H9 (cell line): ENCODE measurements at regions not wholly inside any gene's neighbourhood (a gene's known extent, or its start where the extent isn't known, plus 50 kb on each side); places are given as distances from the start of the nearest gene placed in this dataset.

Source experiments
- DNase-seq: peaks from one replicate; pipeline ENCODE4 v3.0.0-alpha.2; 2017
- H2AFZ ChIP-seq: one replicate; pipeline ENCODE4 v1.6.1; 2013; ENCODE audit warnings: mild to moderate bottlenecking, low read length, control low read depth, moderate library complexity
- H2AK5ac ChIP-seq: 2 replicates; pipeline ENCODE4 v1.6.1; 2013; ENCODE audit warnings: low read length, control low read depth, mixed read lengths; ENCODE audit not compliant: insufficient read length
- H2BK120ac ChIP-seq: one replicate; pipeline ENCODE4 v1.6.1; 2013; ENCODE audit warnings: low read depth, mild to moderate bottlenecking, low read length, control low read depth, inconsistent platforms; ENCODE audit not compliant: poor library complexity, severe bottlenecking
- H2BK12ac ChIP-seq: 2 replicates; pipeline ENCODE4 v1.6.1; 2013; ENCODE audit warnings: low read length, control low read depth, mixed read lengths, low read depth; ENCODE audit not compliant: insufficient read length
- H2BK15ac ChIP-seq: 2 replicates; pipeline ENCODE4 v1.6.1; 2013; ENCODE audit warnings: low read depth, low read length, control low read depth
- H2BK20ac ChIP-seq: one replicate; pipeline ENCODE4 v1.6.1; 2013; ENCODE audit warnings: low read depth, mild to moderate bottlenecking, low read length, control low read depth, inconsistent platforms; ENCODE audit not compliant: poor library complexity, severe bottlenecking
- H2BK5ac ChIP-seq: 2 replicates; pipeline ENCODE4 v1.6.1; 2013; ENCODE audit warnings: low read length, control low read depth, mixed read lengths; ENCODE audit not compliant: insufficient read length
- H3K14ac ChIP-seq: 2 replicates; pipeline ENCODE4 v1.6.1; 2013; ENCODE audit warnings: low read length, control low read depth; ENCODE audit not compliant: insufficient read depth
- H3K18ac ChIP-seq: 2 replicates; pipeline ENCODE4 v1.6.1; 2013; ENCODE audit warnings: low read depth, mild to moderate bottlenecking, mixed read lengths, low read length, control low read depth; ENCODE audit not compliant: insufficient read length
- H3K23ac ChIP-seq: 2 replicates; pipeline ENCODE4 v1.6.1; 2013; ENCODE audit warnings: low read length, control low read depth, mixed read lengths, low read depth; ENCODE audit not compliant: insufficient read length
- H3K23me2 ChIP-seq: 2 replicates; pipeline ENCODE4 v1.6.1; 2013; ENCODE audit warnings: low read depth, mild to moderate bottlenecking, mixed read lengths, low read length, control low read depth; ENCODE audit not compliant: insufficient read length, poor library complexity, severe bottlenecking
- H3K27ac ChIP-seq: 2 replicates; pipeline ENCODE4 v1.5.1; 2013; ENCODE audit warnings: low read length, control low read depth, mixed read lengths, low read depth; ENCODE audit not compliant: insufficient read length
- H3K27me3 ChIP-seq: 2 replicates; pipeline ENCODE4 v1.6.1; 2013; ENCODE audit warnings: low read length, control low read depth, inconsistent platforms; ENCODE audit not compliant: insufficient read depth
- H3K4ac ChIP-seq: 2 replicates; pipeline ENCODE4 v1.6.1; 2013; ENCODE audit warnings: low read depth, mild to moderate bottlenecking, control low read depth, inconsistent platforms, low read length, moderate library complexity
- H3K4me1 ChIP-seq: 2 replicates; pipeline ENCODE4 v1.6.1; 2013; ENCODE audit warnings: low read length, control low read depth, inconsistent platforms; ENCODE audit not compliant: insufficient read depth
- H3K4me2 ChIP-seq: 2 replicates; pipeline ENCODE4 v1.6.1; 2013; ENCODE audit warnings: low read length, control low read depth, mixed read lengths; ENCODE audit not compliant: insufficient read length, insufficient read depth
- H3K56ac ChIP-seq: 2 replicates; pipeline ENCODE4 v1.6.1; 2013; ENCODE audit warnings: low read depth, mild to moderate bottlenecking, mixed read lengths, low read length, control low read depth; ENCODE audit not compliant: insufficient read length
- H3K79me1 ChIP-seq: 2 replicates; pipeline ENCODE4 v1.6.1; 2013; ENCODE audit warnings: low read depth, mild to moderate bottlenecking, moderate library complexity, low read length, control low read depth, inconsistent platforms; ENCODE audit not compliant: insufficient read depth, poor library complexity, severe bottlenecking
- H3K79me2 ChIP-seq: 2 replicates; pipeline ENCODE4 v1.6.1; 2013; ENCODE audit warnings: low read length, control low read depth, inconsistent platforms; ENCODE audit not compliant: insufficient read depth
- H3K9ac ChIP-seq: 2 replicates; pipeline ENCODE4 v1.6.1; 2013; ENCODE audit warnings: low read length, control low read depth, mixed read lengths; ENCODE audit not compliant: insufficient read length; ENCODE audit errors: extremely low read depth
- H3K9me3 ChIP-seq: one replicate; pipeline ENCODE4 v1.6.1; 2013; ENCODE audit warnings: low read depth, low read length, inconsistent platforms; ENCODE audit not compliant: control insufficient read depth
- H3T11ph ChIP-seq: one replicate; pipeline ENCODE4 v1.6.1; 2013; ENCODE audit warnings: mild to moderate bottlenecking, low read length, control low read depth, inconsistent platforms
- H4K20me1 ChIP-seq: one replicate; pipeline ENCODE4 v1.6.1; 2013; ENCODE audit not compliant: control insufficient read depth, insufficient read length, insufficient read depth
- H4K5ac ChIP-seq: 2 replicates; pipeline ENCODE4 v1.6.1; 2013; ENCODE audit warnings: low read depth, mild to moderate bottlenecking, mixed read lengths, low read length, control low read depth; ENCODE audit not compliant: insufficient read length
- H4K8ac ChIP-seq: replicated peaks from 2 replicates; pipeline ENCODE4 v1.6.1; 2013; ENCODE audit warnings: low read length, control low read depth, mixed read lengths, low read depth; ENCODE audit not compliant: insufficient read length
- H4K91ac ChIP-seq: 2 replicates; pipeline ENCODE4 v1.6.1; 2013; ENCODE audit warnings: low read depth, mild to moderate bottlenecking, moderate library complexity, mixed read lengths, low read length, control low read depth; ENCODE audit not compliant: insufficient read length
- H3K27ac Mint-ChIP-seq, 3 experiments: 2 replicates in 2 of 3; 3 replicates in 1 of 3; pipeline ENCODE4 v1.8.0; 2020 to 2021; ENCODE audit warnings: mixed read lengths in 3 of 3, mild to moderate bottlenecking in 1 of 3, moderate library complexity in 1 of 3
- H3K27me3 Mint-ChIP-seq: 2 replicates; pipeline ENCODE4 v1.8.0; 2021; ENCODE audit warnings: low read depth, mild to moderate bottlenecking, moderate library complexity, mixed read lengths
- H3K36me3 Mint-ChIP-seq, 3 experiments: 2 replicates in 2 of 3; 3 replicates in 1 of 3; pipeline ENCODE4 v1.8.0; 2020 to 2021; ENCODE audit warnings: low read depth in 3 of 3, mixed read lengths in 3 of 3; ENCODE audit not compliant: insufficient read depth in 1 of 3
- H3K4me1 Mint-ChIP-seq, 2 experiments: 2 replicates each; pipeline ENCODE4 v1.8.0; 2020; ENCODE audit warnings: mixed read lengths in 2 of 2
- H3K4me3 Mint-ChIP-seq, 2 experiments: 2 replicates in 1 of 2; 3 replicates in 1 of 2; pipeline ENCODE4 v1.8.0; 2020 to 2021; ENCODE audit warnings: mild to moderate bottlenecking in 2 of 2, mixed read lengths in 2 of 2, moderate library complexity in 1 of 2
- H3K9me3 Mint-ChIP-seq, 2 experiments: 2 replicates in 1 of 2; 3 replicates in 1 of 2; pipeline ENCODE4 v1.8.0; 2020; ENCODE audit warnings: mild to moderate bottlenecking in 2 of 2, mixed read lengths in 2 of 2, moderate library complexity in 1 of 2
- WGBS: extraction: QIAGEN DNeasy Blood & Tissue Kit; methylation state at CpG from one replicate; pipeline ENCODE4 v1.1.7; 2013; ENCODE audit warnings: missing lambda C conversion rate, low lambda C conversion rate, mixed read lengths; ENCODE audit not compliant: insufficient read length; ENCODE audit errors: extremely low coverage; 5-methylcytosine and 5-hydroxymethylcytosine counted together
- TF ChIP-seq, protein P1 (sequence below): fragments of 200-600 bp; sonication (generic); conservative IDR thresholded peaks from 3 replicates; pipeline ENCODE4 v1.8.0; 2021; ENCODE audit warnings: antibody characterized with exemption, mild to moderate bottlenecking

DNA sequence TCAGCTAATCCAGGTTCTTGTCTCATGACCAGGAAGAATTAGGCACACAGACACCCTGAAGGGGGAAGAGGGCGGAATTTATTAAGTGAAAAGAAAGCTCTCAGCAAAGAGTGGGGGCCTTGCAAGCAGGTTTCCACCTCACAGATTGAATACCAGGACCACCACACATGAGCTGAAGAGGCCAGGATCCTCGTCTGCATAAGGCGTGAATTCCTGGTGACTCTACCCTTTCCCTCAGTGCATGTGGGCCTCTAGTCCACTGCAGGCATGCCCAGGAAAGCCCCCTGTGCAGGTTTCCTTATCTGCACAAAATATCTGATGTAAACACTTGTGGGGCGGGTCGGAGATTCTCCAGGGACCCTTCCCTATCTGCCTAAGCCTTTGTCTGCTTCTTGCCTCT lies 782.1 kb upstream of the LRRN3 start:
- peaks cover 7% of the 10 kb centered on the region in 2 experiments for H3K4me1 Mint-ChIP-seq
- no peak overlapping the region for H3K56ac ChIP-seq
- DNase-seq = no peak

More for the DNA sequence above, 782.1 kb upstream of the LRRN3 start:
- no peak overlapping the region for H3K18ac ChIP-seq
- Mint-ChIP-seq H3K4me3 (no peak overlapping the region), H3K9me3 (peaks cover 9 to 14% of the 10 kb centered on the region in 2 experiments), H3K36me3 (peaks cover 0 to 18% (median 11%) of the 10 kb centered on the region in 3 experiments; a peak in 5 of 7 replicates), H3K27me3 (no peaks in the 10 kb centered on the region), H3K27ac (no peak overlapping the region)
- TF ChIP-seq, protein P1, sequence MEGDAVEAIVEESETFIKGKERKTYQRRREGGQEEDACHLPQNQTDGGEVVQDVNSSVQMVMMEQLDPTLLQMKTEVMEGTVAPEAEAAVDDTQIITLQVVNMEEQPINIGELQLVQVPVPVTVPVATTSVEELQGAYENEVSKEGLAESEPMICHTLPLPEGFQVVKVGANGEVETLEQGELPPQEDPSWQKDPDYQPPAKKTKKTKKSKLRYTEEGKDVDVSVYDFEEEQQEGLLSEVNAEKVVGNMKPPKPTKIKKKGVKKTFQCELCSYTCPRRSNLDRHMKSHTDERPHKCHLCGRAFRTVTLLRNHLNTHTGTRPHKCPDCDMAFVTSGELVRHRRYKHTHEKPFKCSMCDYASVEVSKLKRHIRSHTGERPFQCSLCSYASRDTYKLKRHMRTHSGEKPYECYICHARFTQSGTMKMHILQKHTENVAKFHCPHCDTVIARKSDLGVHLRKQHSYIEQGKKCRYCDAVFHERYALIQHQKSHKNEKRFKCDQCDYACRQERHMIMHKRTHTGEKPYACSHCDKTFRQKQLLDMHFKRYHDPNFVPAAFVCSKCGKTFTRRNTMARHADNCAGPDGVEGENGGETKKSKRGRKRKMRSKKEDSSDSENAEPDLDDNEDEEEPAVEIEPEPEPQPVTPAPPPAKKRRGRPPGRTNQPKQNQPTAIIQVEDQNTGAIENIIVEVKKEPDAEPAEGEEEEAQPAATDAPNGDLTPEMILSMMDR = no peak
- no peaks in the 10 kb centered on the region for H3K23me2 ChIP-seq
- H2AFZ ChIP-seq = no peak overlapping the region
- H4K5ac ChIP-seq = no peak overlapping the region
- H4K20me1 ChIP-seq = no peaks in the 10 kb centered on the region
- no CpG with 5 or more reads among the region's 5 CpGs for WGBS
- H3K79me1 ChIP-seq = no peaks in the 10 kb centered on the region
- no peak overlapping the region for H3K9ac ChIP-seq
- H3K9me3 ChIP-seq = no peaks in the 10 kb centered on the region
- no peak overlapping the region for H2BK120ac ChIP-seq
- no peak overlapping the region for H3K23ac ChIP-seq
- H3K79me2 ChIP-seq = no peaks in the 10 kb centered on the region
- H3K27me3 ChIP-seq = no peaks in the 10 kb centered on the region
- H4K91ac ChIP-seq = no peak overlapping the region
- no peak overlapping the region for H3K14ac ChIP-seq
- H3K4ac ChIP-seq = no peak overlapping the region
- H4K8ac ChIP-seq = no peak overlapping the region
- no peak overlapping the region for H2BK12ac ChIP-seq
- no peaks in the 10 kb centered on the region for H3K4me1 ChIP-seq
- no peak overlapping the region for H2BK5ac ChIP-seq
- H2BK20ac ChIP-seq = no peak overlapping the region
- no peak overlapping the region for H3K27ac ChIP-seq
- no peak overlapping the region for H2AK5ac ChIP-seq
- H3T11ph ChIP-seq = no peak overlapping the region
- H3K4me2 ChIP-seq = no peak overlapping the region
- H2BK15ac ChIP-seq = no peak overlapping the region
